SK-N-SH (cell line): ENCODE measurements at regions not wholly inside any gene's neighbourhood (a gene's known extent, or its start where the extent isn't known, plus 50 kb on each side); places are given as distances from the start of the nearest gene placed in this dataset.

Source experiments
- CTCF ChIA-PET: fragments of 300-600, 350-600 bp; formaldehyde crosslinking; extraction: SDS; loops from one replicate; lab custom pipeline; 2021; lab: Yijun Ruan, JAX
- POLR2A ChIA-PET: fragments of 350-600 bp; sonication (Branson Sonifier 250); formaldehyde crosslinking; extraction: SDS; loops from one replicate; lab custom pipeline; 2020; ENCODE audit warnings: antibody characterized with exemption, inconsistent platforms; lab: Yijun Ruan, JAX
- DNase-seq: peaks from one replicate; pipeline ENCODE4 v3.0.0; 2012
- H2AFZ ChIP-seq: fragments of 200-600 bp; sonication (generic); 2 replicates; pipeline ENCODE4 v1.8.1; 2016; ENCODE audit warnings: antibody characterized with exemption, mild to moderate bottlenecking, low read depth
- H3F3A ChIP-seq: fragments of 200-600 bp; sonication (generic); replicated peaks from 2 replicates; pipeline ENCODE3; 2016; ENCODE audit warnings: antibody characterized with exemption, mild to moderate bottlenecking; ENCODE audit not compliant: insufficient read depth
- H3K27ac ChIP-seq, 2 experiments: fragments of 200-500 bp in 1 of 2; fragments of 200-600 bp in 1 of 2; sonication (Bioruptor generic) in 1 of 2; sonication (generic), shearing (Covaris generic) in 1 of 2; 2 replicates each; pipeline versions ENCODE4 v1.5.1 to v1.6.1; 2014 to 2016; ENCODE audit warnings: low read depth in 2 of 2, inconsistent platforms in 1 of 2, low read length in 1 of 2, mild to moderate bottlenecking in 1 of 2, mixed read lengths in 1 of 2
- H3K27me3 ChIP-seq: fragments of 200-600 bp; sonication (generic), shearing (Covaris generic); 2 replicates; pipeline ENCODE4 v1.6.1; 2016; ENCODE audit warnings: mixed run types; ENCODE audit not compliant: insufficient read depth
- H3K36me3 ChIP-seq, 2 experiments: fragments of 200-500 bp in 1 of 2; fragments of 200-600 bp in 1 of 2; sonication (Bioruptor generic) in 1 of 2; sonication (generic) in 1 of 2; replicated peaks in 1 of 2; 2 replicates each; pipeline versions ENCODE3 to v1.5.1; 2014 to 2016; ENCODE audit warnings: low read length in 1 of 2, mild to moderate bottlenecking in 1 of 2; ENCODE audit not compliant: insufficient read depth in 2 of 2, control insufficient read depth in 1 of 2
- H3K4me1 ChIP-seq, 2 experiments: fragments of 200-500 bp in 1 of 2; fragments of 200-600 bp in 1 of 2; sonication (Bioruptor generic) in 1 of 2; sonication (generic), shearing (Covaris generic) in 1 of 2; 2 replicates each; pipeline versions ENCODE4 v1.5.1 to v1.6.1; 2014 to 2016; ENCODE audit warnings: low read depth in 1 of 2, low read length in 1 of 2, mixed run types in 1 of 2; ENCODE audit not compliant: insufficient read depth in 2 of 2, control insufficient read depth in 1 of 2
- H3K4me2 ChIP-seq: fragments of 200-600 bp; sonication (generic), shearing (Covaris generic); 2 replicates; pipeline ENCODE4 v1.6.1; 2017; ENCODE audit warnings: mixed run types
- H3K4me3 ChIP-seq, 2 experiments: fragments of 200-500 bp in 1 of 2; fragments of 200-600 bp in 1 of 2; sonication (Bioruptor generic) in 1 of 2; sonication (generic), shearing (Covaris generic) in 1 of 2; 2 replicates each; pipeline versions ENCODE4 v1.5.1 to v1.8.1; 2014 to 2016; ENCODE audit warnings: low read depth in 2 of 2, inconsistent platforms in 1 of 2, low read length in 1 of 2, mild to moderate bottlenecking in 1 of 2, mixed read lengths in 1 of 2, moderate library complexity in 1 of 2
- H3K79me2 ChIP-seq: fragments of 200-600 bp; sonication (generic); 2 replicates; pipeline ENCODE4 v1.8.1; 2017; ENCODE audit warnings: mild to moderate bottlenecking; ENCODE audit not compliant: insufficient read depth
- H3K9ac ChIP-seq: fragments of 200-600 bp; sonication (generic); 2 replicates; pipeline ENCODE4 v1.6.1; 2017; ENCODE audit warnings: mixed run types
- H3K9me2 ChIP-seq: fragments of 200-600 bp; sonication (generic); 2 replicates; pipeline ENCODE4 v1.6.1; 2017; ENCODE audit warnings: mixed run types
- H3K9me3 ChIP-seq: fragments of 200-600 bp; sonication (generic); 2 replicates; pipeline ENCODE4 v1.6.1; 2017; ENCODE audit warnings: mixed run types, mild to moderate bottlenecking, moderate library complexity
- H4K20me1 ChIP-seq: fragments of 200-600 bp; sonication (generic); 2 replicates; pipeline ENCODE4 v1.6.1; 2017; ENCODE audit warnings: mild to moderate bottlenecking, mixed run types; ENCODE audit not compliant: insufficient read depth
- CHD2 ChIP-seq: fragments of 150-350 bp; IDR thresholded peaks from 2 replicates; pipeline ENCODE4 v1.6.1; 2018; ENCODE audit warnings: low read length; ENCODE audit not compliant: partially characterized antibody
- CTCF ChIP-seq: fragments of 200-600 bp; sonication (generic); IDR thresholded peaks from 2 replicates; pipeline ENCODE4 v1.6.1; 2017; ENCODE audit warnings: antibody characterized with exemption, mild to moderate bottlenecking, moderate library complexity
- FOXM1 ChIP-seq: IDR thresholded peaks from 2 replicates; pipeline ENCODE4 v1.4.0; 2012; ENCODE audit warnings: low read depth, mild to moderate bottlenecking
- IRF3 ChIP-seq: fragments of 150-350 bp; IDR thresholded peaks from 2 replicates; pipeline ENCODE4 v1.6.1; 2016; ENCODE audit warnings: mild to moderate bottlenecking, low read depth, low read length
- NFIC ChIP-seq: IDR thresholded peaks from 2 replicates; pipeline ENCODE4 v1.4.0; 2012; ENCODE audit warnings: borderline replicate concordance
- NRF1 ChIP-seq: IDR thresholded peaks from 2 replicates; pipeline ENCODE4 v1.6.1; 2012; ENCODE audit warnings: low read depth, mild to moderate bottlenecking, low read length
- PBX3 ChIP-seq: IDR thresholded peaks from 2 replicates; pipeline ENCODE4; 2012
- POLR2AphosphoS5 ChIP-seq: IDR thresholded peaks from 2 replicates; pipeline ENCODE4 v1.6.1; 2012; ENCODE audit warnings: low read depth, low read length
- RAD21 ChIP-seq: IDR thresholded peaks from 2 replicates; pipeline ENCODE4 v1.6.1; 2012; ENCODE audit warnings: mild to moderate bottlenecking, low read length
- RCOR1 ChIP-seq: fragments of 150-350 bp; IDR thresholded peaks from 2 replicates; pipeline ENCODE4 v1.6.1; 2017; ENCODE audit warnings: antibody characterized with exemption, low read length
- REST ChIP-seq: IDR thresholded peaks from 2 replicates; pipeline ENCODE4 v1.6.1; 2012; ENCODE audit warnings: mild to moderate bottlenecking, low read depth, low read length, moderate library complexity
- SMC3 ChIP-seq: IDR thresholded peaks from 2 replicates; pipeline ENCODE4 v1.6.1; 2012; ENCODE audit warnings: low read depth, low read length, improper control_type of control experiment
- TAF1 ChIP-seq: IDR thresholded peaks from 2 replicates; pipeline ENCODE4 v1.6.1; 2012; ENCODE audit warnings: low read depth, mild to moderate bottlenecking, low read length, moderate library complexity, borderline replicate concordance
- USF1 ChIP-seq: IDR thresholded peaks from 2 replicates; pipeline ENCODE4 v1.4.0; 2012; ENCODE audit warnings: low read depth, borderline replicate concordance
- YY1 ChIP-seq: IDR thresholded peaks from 2 replicates; pipeline ENCODE4 v1.4.0; 2012; ENCODE audit warnings: low read depth, mild to moderate bottlenecking
- WGBS: methylation state at CpG from one replicate; pipeline ENCODE4 v1.1.6; 2017; ENCODE audit warnings: low lambda C conversion rate; 5-methylcytosine and 5-hydroxymethylcytosine counted together

GRCh38 chr16:87014112-87014511, 303.1 kb downstream of the C16orf95 start:
- Histone ChIP-seq H3K79me2 (no peaks in the 10 kb centered on the region), H3F3A (peaks cover 5% of the 10 kb centered on the region), H2AFZ (no peak overlapping the region), H3K27me3 (peaks cover 11% of the 10 kb centered on the region; the same call in 1 of the 2 replicates), H3K27ac (no peak overlapping the region), H3K36me3 (no peaks in the 10 kb centered on the region), H3K9me3 (no peaks in the 10 kb centered on the region), H3K4me3 (no peak overlapping the region), H3K4me1 (no peaks in the 10 kb centered on the region), H3K9ac (no peak overlapping the region), H3K4me2 (no peak overlapping the region), H4K20me1 (no peaks in the 10 kb centered on the region), H3K9me2 (no peaks in the 10 kb centered on the region)
- WGBS, result 81% methylated on average over 1 of the region's 1 CpG
- no peak for DNase-seq
- CTCF ChIA-PET, result no interaction called here
- POLR2A ChIA-PET, result no interaction called here
- no peak for TF ChIP-seq IRF3
- TF ChIP-seq NRF1, result no peak
- TF ChIP-seq RAD21, result no peak

- POLR2A ChIA-PET, result no interaction called here
- Histone ChIP-seq H3K79me2 (no peaks in the 10 kb centered on the region), H3K4me1 (no peaks in the 10 kb centered on the region), H2AFZ (no peak overlapping the region), H3K9ac (no peak overlapping the region), H4K20me1 (no peaks in the 10 kb centered on the region), H3K4me3 (no peak overlapping the region), H3K9me2 (no peaks in the 10 kb centered on the region), H3K9me3 (no peaks in the 10 kb centered on the region), H3K36me3 (no peaks in the 10 kb centered on the region), H3K27ac (no peak overlapping the region), H3K27me3 (peaks cover 17% of the 10 kb centered on the region), H3K4me2 (no peak overlapping the region), H3F3A (peaks cover 5% of the 10 kb centered on the region)
- TF ChIP-seq RCOR1 (no peak), NFIC (no peak), CTCF (no peak), FOXM1 (no peak), USF1 (no peak), YY1 (no peak), PBX3 (no peak), POLR2AphosphoS5 (no peak), REST (no peak), SMC3 (no peak), TAF1 (no peak), CHD2 (no peak), RAD21 (no peak)
- no peak for DNase-seq
- WGBS, result 46% methylated on average over 5 of the region's 5 CpGs
- CTCF ChIA-PET, result no interaction called here
These were observed 302.2 kb downstream of the C16orf95 start for GRCh38 chr16:87015021-87015420.
